ENCODE measurements at regions not wholly inside any gene's neighbourhood (a gene's known extent, or its start where the extent isn't known, plus 50 kb on each side); places are given as distances from the start of the nearest gene placed in this dataset.

- no peaks in the 10 kb centered on the region for H3K36me3 ChIP-seq
- no peaks in the 10 kb centered on the region for H3K27me3 ChIP-seq
- no peak for TF ChIP-seq CTCF (IDR thresholded peaks at IDR 0.05)
- H3K9me3 ChIP-seq, result peaks cover 14% of the 10 kb centered on the region
- H3K4me1 ChIP-seq (ENCODE audit: control insufficient read depth in 1 of 2, insufficient read depth in 1 of 2, low read depth in 1 of 2, low read length in 1 of 2), result no peaks in the 10 kb centered on the region
- H3K4me3 ChIP-seq (ENCODE audit: low read depth in 1 of 2, low read length in 1 of 2), result no peak overlapping the region
- no peak overlapping the region for H3K27ac ChIP-seq
Measured at GRCh38 chr15:100808691-100809090, 70.9 kb upstream of the ALDH1A3 start.

GRCh38 chr15:100809151-100809550 lies 70.5 kb upstream of the ALDH1A3 start:
- no peaks in the 10 kb centered on the region for H3K4me1 ChIP-seq (ENCODE audit: control insufficient read depth in 1 of 2, insufficient read depth in 1 of 2, low read depth in 1 of 2, low read length in 1 of 2)
- H3K27me3 ChIP-seq, result no peaks in the 10 kb centered on the region
- no peak overlapping the region for H3K4me3 ChIP-seq (ENCODE audit: low read depth in 1 of 2, low read length in 1 of 2)
- TF ChIP-seq CTCF (IDR thresholded peaks at IDR 0.05), result no peak
- no peak overlapping the region for H3K27ac ChIP-seq
- H3K9me3 ChIP-seq, result peaks cover 14% of the 10 kb centered on the region
- H3K36me3 ChIP-seq, result no peaks in the 10 kb centered on the region

GRCh38 chr15:100809587-100809986 lies 70.0 kb upstream of the ALDH1A3 start:
- no peaks in the 10 kb centered on the region for H3K36me3 ChIP-seq
- TF ChIP-seq CTCF (IDR thresholded peaks at IDR 0.05), result no peak
- H3K27me3 ChIP-seq, result no peaks in the 10 kb centered on the region
- no peaks in the 10 kb centered on the region for H3K4me1 ChIP-seq (ENCODE audit: control insufficient read depth in 1 of 2, insufficient read depth in 1 of 2, low read depth in 1 of 2, low read length in 1 of 2)
- H3K4me3 ChIP-seq (ENCODE audit: low read depth in 1 of 2, low read length in 1 of 2), result no peak overlapping the region
- H3K27ac ChIP-seq, result no peak overlapping the region
- peaks cover 14% of the 10 kb centered on the region for H3K9me3 ChIP-seq

GRCh38 chr15:100810229-100810628 lies 69.4 kb upstream of the ALDH1A3 start:
- Histone ChIP-seq H3K27ac (no peak overlapping the region), H3K27me3 (no peaks in the 10 kb centered on the region)

GRCh38 chr15:100810831-100811230 lies 68.8 kb upstream of the ALDH1A3 start:
- Histone ChIP-seq H3K4me3 (ENCODE audit: low read depth in 1 of 2, low read length in 1 of 2) (no peak overlapping the region), H3K36me3 (no peaks in the 10 kb centered on the region), H3K27me3 (no peaks in the 10 kb centered on the region), H3K27ac (no peak overlapping the region), H3K4me1 (ENCODE audit: control insufficient read depth in 1 of 2, insufficient read depth in 1 of 2, low read depth in 1 of 2, low read length in 1 of 2) (no peaks in the 10 kb centered on the region), H3K9me3 (peaks cover 14% of the 10 kb centered on the region)
- TF ChIP-seq CTCF (IDR thresholded peaks at IDR 0.05), result no peak

More at GRCh38 chr15:100810229-100810628, 69.4 kb upstream of the ALDH1A3 start:
- no peaks in the 10 kb centered on the region for H3K4me1 ChIP-seq (ENCODE audit: control insufficient read depth in 1 of 2, insufficient read depth in 1 of 2, low read depth in 1 of 2, low read length in 1 of 2)
- H3K4me3 ChIP-seq (ENCODE audit: low read depth in 1 of 2, low read length in 1 of 2), result no peak overlapping the region
- no peaks in the 10 kb centered on the region for H3K36me3 ChIP-seq
- H3K9me3 ChIP-seq, result peaks cover 14% of the 10 kb centered on the region
- no peak for TF ChIP-seq CTCF (IDR thresholded peaks at IDR 0.05)

- no peak overlapping the region for H3K4me3 ChIP-seq (ENCODE audit: low read depth in 1 of 2, low read length in 1 of 2)
- peaks cover 6% of the 10 kb centered on the region for H3K9me3 ChIP-seq
- no peaks in the 10 kb centered on the region for H3K36me3 ChIP-seq
- no peak for TF ChIP-seq CTCF (IDR thresholded peaks at IDR 0.05)
- no peaks in the 10 kb centered on the region for H3K27me3 ChIP-seq
- H3K4me1 ChIP-seq (ENCODE audit: control insufficient read depth in 1 of 2, insufficient read depth in 1 of 2, low read depth in 1 of 2, low read length in 1 of 2), result no peaks in the 10 kb centered on the region
- H3K27ac ChIP-seq, result no peak overlapping the region
Measured at GRCh38 chr15:100812802-100813201, 66.8 kb upstream of the ALDH1A3 start.

All from neutrophil (primary cell).